Ascending aorta (tissue), 2 donors: ENCODE measurements at regions not wholly inside any gene's neighbourhood (a gene's known extent, or its start where the extent isn't known, plus 50 kb on each side); places are given as distances from the start of the nearest gene placed in this dataset.

Experiments
- DNase-seq, 2 donors: peaks; one replicate each; pipeline ENCODE4 v3.0.0-alpha.2; 2019; ENCODE audit warnings: low spot score in 2 of 2
- H3K27ac ChIP-seq, 2 donors: fragments of 200-600 bp; sonication (generic); one replicate each; pipeline ENCODE4 v1.5.1; 2016 to 2017; ENCODE audit warnings: mild to moderate bottlenecking in 1 of 2
- H3K27me3 ChIP-seq: fragments of 200-600 bp; sonication (generic); one replicate; pipeline ENCODE4 v1.5.1; 2017
- H3K36me3 ChIP-seq, 2 donors: fragments of 200-600 bp; sonication (generic); one replicate each; pipeline ENCODE4 v1.5.1; 2016
- H3K4me1 ChIP-seq, 2 donors: fragments of 200-600 bp; sonication (generic); one replicate each; pipeline ENCODE4 v1.5.1; 2016 to 2017; ENCODE audit warnings: mild to moderate bottlenecking in 1 of 2
- H3K4me3 ChIP-seq, 2 donors: fragments of 200-600 bp; sonication (generic); one replicate each; pipeline ENCODE4 v1.5.1; 2016 to 2017; ENCODE audit warnings: mild to moderate bottlenecking in 1 of 2
- H3K9me3 ChIP-seq, 2 donors: fragments of 200-600 bp; sonication (generic); one replicate each; pipeline ENCODE4 v1.5.1; 2016
- intact Hi-C: fragments of 100-400 bp; cut with DNase I; formaldehyde crosslinking; loops from one replicate; pipeline ENCODE4 v1.15.1; 2023
- TF ChIP-seq, protein P1 (sequence below), 3 experiments: fragments of 200-600 bp in 2 of 3; fragments of 450-650 bp in 1 of 3; sonication (generic) in 2 of 3; IDR thresholded peaks; one replicate each; pipeline ENCODE4 v1.5.1; 2016 to 2019; ENCODE audit warnings: antibody characterized with exemption in 3 of 3, mild to moderate bottlenecking in 1 of 3, moderate library complexity in 1 of 3

GRCh38 chr12:126830778-126831680, 1435.9 kb upstream of the TMEM132C start:
- H3K9me3 ChIP-seq = peaks cover 0 to 14% of the 10 kb centered on the region in 2 donors
- no peak overlapping the region for H3K4me3 ChIP-seq
- no peak for DNase-seq
- no peaks in the 10 kb centered on the region for H3K27me3 ChIP-seq
- intact Hi-C loops = no loop called here
- TF ChIP-seq, protein P1, sequence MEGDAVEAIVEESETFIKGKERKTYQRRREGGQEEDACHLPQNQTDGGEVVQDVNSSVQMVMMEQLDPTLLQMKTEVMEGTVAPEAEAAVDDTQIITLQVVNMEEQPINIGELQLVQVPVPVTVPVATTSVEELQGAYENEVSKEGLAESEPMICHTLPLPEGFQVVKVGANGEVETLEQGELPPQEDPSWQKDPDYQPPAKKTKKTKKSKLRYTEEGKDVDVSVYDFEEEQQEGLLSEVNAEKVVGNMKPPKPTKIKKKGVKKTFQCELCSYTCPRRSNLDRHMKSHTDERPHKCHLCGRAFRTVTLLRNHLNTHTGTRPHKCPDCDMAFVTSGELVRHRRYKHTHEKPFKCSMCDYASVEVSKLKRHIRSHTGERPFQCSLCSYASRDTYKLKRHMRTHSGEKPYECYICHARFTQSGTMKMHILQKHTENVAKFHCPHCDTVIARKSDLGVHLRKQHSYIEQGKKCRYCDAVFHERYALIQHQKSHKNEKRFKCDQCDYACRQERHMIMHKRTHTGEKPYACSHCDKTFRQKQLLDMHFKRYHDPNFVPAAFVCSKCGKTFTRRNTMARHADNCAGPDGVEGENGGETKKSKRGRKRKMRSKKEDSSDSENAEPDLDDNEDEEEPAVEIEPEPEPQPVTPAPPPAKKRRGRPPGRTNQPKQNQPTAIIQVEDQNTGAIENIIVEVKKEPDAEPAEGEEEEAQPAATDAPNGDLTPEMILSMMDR (IDR thresholded peaks at IDR 0.05) = no peak
- no peak overlapping the region for H3K27ac ChIP-seq
- H3K36me3 ChIP-seq = no peaks in the 10 kb centered on the region
- no peaks in the 10 kb centered on the region for H3K4me1 ChIP-seq

DNA sequence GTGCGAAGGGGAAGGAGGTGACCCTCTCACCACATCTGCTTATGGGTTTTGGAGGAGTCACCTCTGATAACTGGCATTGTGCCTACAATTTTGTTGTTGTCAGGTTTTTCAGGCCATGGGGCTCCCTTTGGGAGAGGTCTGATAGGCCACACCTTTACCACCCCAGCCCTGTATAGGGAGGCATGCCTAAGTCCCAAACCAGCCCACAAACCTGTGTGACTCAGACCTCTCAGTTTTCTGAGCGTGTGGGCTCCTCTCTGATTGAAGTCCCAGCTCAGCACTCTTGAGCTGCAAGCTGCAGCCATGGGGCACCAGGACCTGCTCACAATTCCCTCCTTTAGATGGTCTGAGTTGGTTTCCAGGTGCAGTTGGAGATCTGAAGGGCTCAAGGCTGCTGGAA, 1429.3 kb upstream of the TMEM132C start:
- intact Hi-C loops = no loop called here
- DNase-seq = no peak

DNA sequence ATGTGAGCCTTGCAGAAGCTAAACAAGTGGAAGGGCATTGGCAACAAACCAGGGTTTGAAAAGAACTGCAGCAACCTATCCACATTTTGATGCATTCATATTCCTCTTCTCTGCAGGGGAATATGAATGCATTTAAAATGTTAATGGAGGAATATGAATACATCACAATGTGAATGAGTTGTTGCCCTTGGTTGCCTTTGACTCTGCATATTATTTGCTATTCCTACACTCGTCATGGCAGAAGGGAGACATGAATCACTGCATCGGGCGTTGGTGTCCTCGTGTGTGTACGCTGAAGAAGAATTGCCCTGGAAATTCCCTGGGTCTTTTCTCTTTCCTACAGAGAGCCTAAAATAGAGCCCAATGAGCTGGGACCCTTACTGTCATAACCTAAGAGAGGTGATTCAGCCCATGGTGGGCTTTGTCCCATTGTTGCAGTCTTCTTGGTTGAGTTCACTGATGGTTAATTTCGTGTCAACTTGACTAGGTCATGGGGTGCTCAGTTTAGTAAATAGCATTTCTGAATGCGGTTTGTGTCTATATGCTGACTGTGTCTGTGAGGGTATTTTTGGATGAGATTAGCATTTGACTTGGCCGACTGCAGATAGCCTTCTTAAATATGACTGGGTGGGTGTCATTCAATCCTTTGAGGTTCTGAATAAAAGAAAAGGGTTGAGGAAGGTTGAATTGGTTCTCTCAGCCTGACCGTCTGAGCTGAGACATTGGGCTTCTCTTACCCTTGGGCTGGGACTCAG, 1422.9 kb upstream of the TMEM132C start:
- Histone ChIP-seq H3K27me3 (no peaks in the 10 kb centered on the region), H3K36me3 (no peaks in the 10 kb centered on the region), H3K27ac (no peak overlapping the region), H3K4me1 (no peaks in the 10 kb centered on the region), H3K4me3 (no peak overlapping the region), H3K9me3 (no peaks in the 10 kb centered on the region)
- TF ChIP-seq, protein P1 (IDR thresholded peaks at IDR 0.05) = no peak
- intact Hi-C loops = no loop called here
- no peak for DNase-seq

More for the DNA sequence above, 1429.3 kb upstream of the TMEM132C start:
- H3K4me1 ChIP-seq = no peaks in the 10 kb centered on the region
- no peak overlapping the region for H3K27ac ChIP-seq
- no peaks in the 10 kb centered on the region for H3K36me3 ChIP-seq
- H3K27me3 ChIP-seq = no peaks in the 10 kb centered on the region
- H3K9me3 ChIP-seq = peaks cover 0 to 20% of the 10 kb centered on the region in 2 donors
- TF ChIP-seq, protein P1 (IDR thresholded peaks at IDR 0.05) = no peak
- no peak overlapping the region for H3K4me3 ChIP-seq

DNA sequence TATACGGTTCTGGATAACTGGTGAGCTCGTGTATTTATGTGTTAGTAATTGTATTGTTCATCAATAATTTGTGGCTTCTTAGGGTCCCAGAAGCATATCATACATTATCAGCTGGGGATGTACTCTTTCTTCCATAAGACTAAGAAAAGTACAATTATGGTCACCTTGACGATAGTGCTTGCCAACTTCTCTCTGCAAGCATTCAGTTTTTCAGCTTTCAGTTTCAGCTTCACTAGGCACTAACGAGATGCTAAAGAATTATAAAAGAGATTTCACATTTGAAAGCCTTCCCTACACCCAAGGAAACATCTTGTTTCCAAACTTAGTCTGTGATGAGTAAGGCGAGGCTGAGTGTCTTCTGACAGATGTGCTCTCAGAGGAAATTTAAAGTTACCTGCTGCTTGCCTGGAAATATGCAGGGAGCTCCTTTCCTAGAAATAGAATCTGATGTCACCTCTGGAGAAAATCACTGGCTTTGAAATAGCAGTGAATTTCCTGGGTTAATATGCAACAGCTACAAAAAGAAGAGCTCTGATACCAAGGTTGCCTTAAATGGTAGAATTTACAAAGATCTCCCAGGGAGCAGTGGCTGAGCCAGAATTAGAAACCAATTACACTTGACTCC, 1419.9 kb upstream of the TMEM132C start:
- H3K9me3 ChIP-seq = no peaks in the 10 kb centered on the region
- no peaks in the 10 kb centered on the region for H3K36me3 ChIP-seq
- no peaks in the 10 kb centered on the region for H3K4me1 ChIP-seq
- no peak overlapping the region for H3K27ac ChIP-seq
- TF ChIP-seq, protein P1 (IDR thresholded peaks at IDR 0.05) = no peak
- H3K27me3 ChIP-seq = no peaks in the 10 kb centered on the region
- intact Hi-C loops = no loop called here
- no peak overlapping the region for H3K4me3 ChIP-seq
- DNase-seq = no peak

DNA sequence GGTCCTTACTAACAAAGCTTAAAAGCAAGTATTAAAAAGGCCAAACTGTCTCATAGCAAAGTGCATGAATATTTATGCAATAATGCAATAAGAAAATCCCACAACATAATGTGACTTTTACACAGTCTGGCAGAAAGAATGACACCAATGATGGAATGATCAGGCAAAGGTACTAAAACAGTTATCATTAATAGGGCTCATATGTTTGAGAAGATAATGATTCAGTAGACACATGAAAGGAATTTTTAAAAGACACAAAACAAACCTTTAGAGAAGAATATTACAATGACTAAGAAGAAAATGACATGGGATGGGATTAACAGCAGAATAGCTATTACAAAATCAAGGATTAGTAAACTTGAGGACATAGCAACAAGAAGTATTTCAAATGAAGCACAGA, 1411.2 kb upstream of the TMEM132C start:
- H3K4me1 ChIP-seq = no peaks in the 10 kb centered on the region
- H3K4me3 ChIP-seq = no peak overlapping the region
- no peaks in the 10 kb centered on the region for H3K36me3 ChIP-seq
- intact Hi-C loops = no loop called here
- no peak overlapping the region for H3K27ac ChIP-seq
- DNase-seq = no peak
- H3K9me3 ChIP-seq = no peaks in the 10 kb centered on the region
- TF ChIP-seq, protein P1 (IDR thresholded peaks at IDR 0.05) = no peak
- H3K27me3 ChIP-seq = no peaks in the 10 kb centered on the region
